ENCODE measurements at regions not wholly inside any gene's neighbourhood (a gene's known extent, or its start where the extent isn't known, plus 50 kb on each side); places are given as distances from the start of the nearest gene placed in this dataset.

DNA sequence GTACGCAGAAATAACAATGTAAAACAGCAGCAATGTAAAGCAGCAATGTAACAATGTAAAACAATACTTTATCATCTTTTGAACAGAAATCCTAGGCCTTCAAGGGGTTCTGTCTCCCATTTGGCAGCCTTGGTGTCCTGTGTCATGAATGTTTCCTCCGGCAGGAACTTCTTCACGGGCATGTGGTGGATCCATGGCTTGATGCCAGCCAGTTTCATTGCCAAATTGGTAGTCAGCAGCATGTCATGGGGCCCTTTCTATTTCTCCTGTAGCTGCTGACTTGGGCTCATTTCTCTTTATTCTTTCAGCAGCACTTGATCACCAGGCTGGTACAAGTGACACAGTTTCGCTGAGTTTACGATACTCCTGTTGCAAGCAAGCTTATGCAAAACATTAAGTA lies 275.3 kb downstream of the HTR1A start:
- TF ChIP-seq, protein P1, sequence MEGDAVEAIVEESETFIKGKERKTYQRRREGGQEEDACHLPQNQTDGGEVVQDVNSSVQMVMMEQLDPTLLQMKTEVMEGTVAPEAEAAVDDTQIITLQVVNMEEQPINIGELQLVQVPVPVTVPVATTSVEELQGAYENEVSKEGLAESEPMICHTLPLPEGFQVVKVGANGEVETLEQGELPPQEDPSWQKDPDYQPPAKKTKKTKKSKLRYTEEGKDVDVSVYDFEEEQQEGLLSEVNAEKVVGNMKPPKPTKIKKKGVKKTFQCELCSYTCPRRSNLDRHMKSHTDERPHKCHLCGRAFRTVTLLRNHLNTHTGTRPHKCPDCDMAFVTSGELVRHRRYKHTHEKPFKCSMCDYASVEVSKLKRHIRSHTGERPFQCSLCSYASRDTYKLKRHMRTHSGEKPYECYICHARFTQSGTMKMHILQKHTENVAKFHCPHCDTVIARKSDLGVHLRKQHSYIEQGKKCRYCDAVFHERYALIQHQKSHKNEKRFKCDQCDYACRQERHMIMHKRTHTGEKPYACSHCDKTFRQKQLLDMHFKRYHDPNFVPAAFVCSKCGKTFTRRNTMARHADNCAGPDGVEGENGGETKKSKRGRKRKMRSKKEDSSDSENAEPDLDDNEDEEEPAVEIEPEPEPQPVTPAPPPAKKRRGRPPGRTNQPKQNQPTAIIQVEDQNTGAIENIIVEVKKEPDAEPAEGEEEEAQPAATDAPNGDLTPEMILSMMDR (IDR thresholded peaks at IDR 0.05) = no peak
- TF ChIP-seq POLR2A (IDR thresholded peaks at IDR 0.05) = no peak
